Gastroesophageal sphincter (tissue), 4 donors: ENCODE measurements at regions not wholly inside any gene's neighbourhood (a gene's known extent, or its start where the extent isn't known, plus 50 kb on each side); places are given as distances from the start of the nearest gene placed in this dataset.
"Not testable (repeated sequence)": the region's sequence is repeated elsewhere in the genome, so short reads cannot be mapped to it uniquely, and the experiment has no call there.

ENCODE experiments used
- ATAC-seq: fragments of 150-250 bp; one replicate; pipeline ENCODE4 v1.9.1; 2016; ENCODE audit warnings: mild to moderate bottlenecking, moderate library complexity
- H3K27ac ChIP-seq, 4 donors: fragments of 200-600 bp; sonication (generic) in 3 of 4; 1 replicate in 3 of 4; 2 replicates in 1 of 4; pipeline ENCODE4 v1.5.1; 2016 to 2019
- H3K27me3 ChIP-seq: fragments of 200-600 bp; sonication (generic); one replicate; pipeline ENCODE4 v1.5.1; 2019
- H3K36me3 ChIP-seq, 2 donors: fragments of 200-600 bp; sonication (generic); one replicate each; pipeline ENCODE4 v1.5.1; 2019; ENCODE audit warnings: control low read depth in 1 of 2
- H3K4me1 ChIP-seq, 3 donors: fragments of 200-600 bp; sonication (generic); 1 replicate in 2 of 3; 2 replicates in 1 of 3; pipeline ENCODE4 v1.5.1; 2016 to 2019; ENCODE audit warnings: control low read depth in 2 of 3
- H3K4me3 ChIP-seq, 2 donors: fragments of 200-600 bp; sonication (generic); one replicate each; pipeline ENCODE4 v1.5.1; 2019; ENCODE audit warnings: mild to moderate bottlenecking in 1 of 2, moderate library complexity in 1 of 2
- H3K9me3 ChIP-seq, 3 donors: fragments of 200-600 bp; sonication (generic); one replicate each; pipeline ENCODE4 v1.5.1; 2017 to 2019; ENCODE audit warnings: control low read depth in 2 of 3
- CTCF ChIP-seq, 4 experiments: fragments of 200-600 bp in 2 of 4; fragments of 450-650 bp in 2 of 4; sonication (generic) in 1 of 4; IDR thresholded peaks; one replicate each; pipeline ENCODE4 v1.5.1; 2017 to 2019; ENCODE audit warnings: antibody characterized with exemption in 4 of 4, mild to moderate bottlenecking in 2 of 4, moderate library complexity in 2 of 4
- EP300 ChIP-seq: sonication (generic); formaldehyde crosslinking; IDR thresholded peaks from one replicate; pipeline ENCODE4 v1.6.1; 2017; ENCODE audit warnings: antibody characterized with exemption, mild to moderate bottlenecking
- POLR2A ChIP-seq, 2 donors: fragments of 450-650 bp; IDR thresholded peaks; one replicate each; pipeline ENCODE4 v1.6.1; 2017; ENCODE audit warnings: antibody characterized with exemption in 2 of 2, mild to moderate bottlenecking in 2 of 2, moderate library complexity in 1 of 2
- POLR2AphosphoS5 ChIP-seq: sonication (generic); formaldehyde crosslinking; IDR thresholded peaks from one replicate; pipeline ENCODE4 v1.6.1; 2017; ENCODE audit warnings: antibody characterized with exemption
- WGBS, 2 donors: methylation state at CpG; one replicate each; pipeline ENCODE4 v1.1.5; 2018; ENCODE audit warnings: low coverage in 1 of 2; 5-methylcytosine and 5-hydroxymethylcytosine counted together

- H3K4me3 ChIP-seq, result no peak overlapping the region
- WGBS, 2 donors, result 100% methylated on average over 1 to 2 of the region's 2 CpGs
- H3K4me1 ChIP-seq, result no peaks in the 10 kb centered on the region
- H3K27me3 ChIP-seq, result no peaks in the 10 kb centered on the region
- no peak for ATAC-seq
- H3K9me3 ChIP-seq, result no peaks in the 10 kb centered on the region
- no peak overlapping the region for H3K27ac ChIP-seq
- H3K36me3 ChIP-seq, result no peaks in the 10 kb centered on the region
- TF ChIP-seq POLR2A (IDR thresholded peaks at IDR 0.05) (no peak), EP300 (no peak), POLR2AphosphoS5 (no peak), CTCF (IDR thresholded peaks at IDR 0.05) (no peak)
Measured at GRCh38 chr3:178217479-178217878, 318.8 kb upstream of the KCNMB2 start.

GRCh38 chr3:178218231-178218630, 318.0 kb upstream of the KCNMB2 start:
- no peak for TF ChIP-seq EP300
- TF ChIP-seq POLR2A (IDR thresholded peaks at IDR 0.05), result no peak
- TF ChIP-seq POLR2AphosphoS5, result no peak
- no peak for TF ChIP-seq CTCF (IDR thresholded peaks at IDR 0.05)
- Histone ChIP-seq H3K27ac (no peak overlapping the region), H3K27me3 (no peaks in the 10 kb centered on the region), H3K4me1 (no peaks in the 10 kb centered on the region), H3K36me3 (no peaks in the 10 kb centered on the region), H3K9me3 (no peaks in the 10 kb centered on the region), H3K4me3 (no peak overlapping the region)
- no peak for ATAC-seq

GRCh38 chr3:178219661-178220060, 316.6 kb upstream of the KCNMB2 start:
- not testable (repeated sequence) for H3K9me3 ChIP-seq, H3K27ac ChIP-seq, H3K27me3 ChIP-seq, H3K4me1 ChIP-seq, H3K4me3 ChIP-seq, H3K36me3 ChIP-seq, ATAC-seq
- 96 to 98% methylated on average over 4 of the region's 4 CpGs for WGBS, 2 donors

GRCh38 chr3:178223876-178224275, 312.4 kb upstream of the KCNMB2 start:
- no peak for ATAC-seq
- Histone ChIP-seq H3K27ac (no peak overlapping the region), H3K9me3 (no peaks in the 10 kb centered on the region), H3K4me3 (no peak overlapping the region), H3K4me1 (no peaks in the 10 kb centered on the region), H3K36me3 (no peaks in the 10 kb centered on the region), H3K27me3 (no peaks in the 10 kb centered on the region)
- TF ChIP-seq POLR2AphosphoS5, result no peak
- no peak for TF ChIP-seq POLR2A (IDR thresholded peaks at IDR 0.05)
- no peak for TF ChIP-seq CTCF (IDR thresholded peaks at IDR 0.05)
- no peak for TF ChIP-seq EP300

- WGBS, 2 donors, result 88 to 100% methylated on average over 2 of the region's 2 CpGs
- no peak for ATAC-seq
- Histone ChIP-seq H3K4me1 (no peaks in the 10 kb centered on the region), H3K27ac (no peak overlapping the region), H3K4me3 (no peak overlapping the region), H3K36me3 (no peaks in the 10 kb centered on the region), H3K9me3 (no peaks in the 10 kb centered on the region), H3K27me3 (no peaks in the 10 kb centered on the region)
- TF ChIP-seq EP300 (no peak), POLR2A (IDR thresholded peaks at IDR 0.05) (no peak), POLR2AphosphoS5 (no peak), CTCF (IDR thresholded peaks at IDR 0.05) (no peak)
Measured at GRCh38 chr3:178226094-178226493, 310.1 kb upstream of the KCNMB2 start.

- no peaks in the 10 kb centered on the region for H3K36me3 ChIP-seq
- no peak overlapping the region for H3K4me3 ChIP-seq
- 91 to 97% methylated on average over 3 of the region's 3 CpGs for WGBS, 2 donors
- H3K27me3 ChIP-seq, result no peaks in the 10 kb centered on the region
- TF ChIP-seq EP300 (no peak), POLR2A (IDR thresholded peaks at IDR 0.05) (no peak), POLR2AphosphoS5 (no peak), CTCF (IDR thresholded peaks at IDR 0.05) (no peak)
- no peaks in the 10 kb centered on the region for H3K4me1 ChIP-seq
- no peaks in the 10 kb centered on the region for H3K9me3 ChIP-seq
- no peak overlapping the region for H3K27ac ChIP-seq
- ATAC-seq, result no peak
Measured at GRCh38 chr3:178231645-178232044, 304.6 kb upstream of the KCNMB2 start.
